ENCODE measurements at regions not wholly inside any gene's neighbourhood (a gene's known extent, or its start where the extent isn't known, plus 50 kb on each side); places are given as distances from the start of the nearest gene placed in this dataset.
A peak's percentile ranks its signal among the peaks of the same experiment; 100 is the strongest.

DNA sequence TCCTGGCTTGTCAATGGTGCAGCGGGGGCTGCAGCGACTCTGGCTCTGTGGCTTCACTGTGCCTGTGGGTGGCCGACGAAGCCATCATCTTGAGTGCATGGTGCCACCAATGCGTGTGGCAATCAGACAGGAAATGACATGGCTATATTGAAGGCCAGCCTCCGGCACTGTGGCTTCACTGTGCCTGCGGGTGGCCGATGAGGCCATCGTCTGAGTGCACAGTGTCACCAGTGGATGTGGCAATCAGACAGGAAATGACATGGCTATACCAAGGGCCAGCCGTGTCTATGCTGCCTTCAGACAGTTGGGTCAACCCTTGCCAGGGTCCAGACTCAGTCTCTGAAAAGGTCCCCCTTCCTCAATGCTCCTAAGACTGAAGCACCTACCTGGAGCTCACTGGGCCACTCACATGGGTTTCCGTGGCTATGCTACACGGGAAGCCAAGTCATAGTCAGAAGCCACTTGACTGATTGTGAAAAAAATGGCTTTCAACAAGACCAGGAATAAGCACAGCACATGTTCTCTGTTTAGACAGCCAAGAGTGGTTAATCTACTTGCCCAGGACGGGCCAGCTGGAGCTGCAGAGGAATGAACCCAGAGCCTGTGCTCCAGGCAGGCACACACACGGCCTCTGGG lies 67.5 kb upstream of the S1PR3 start:
- DNase-seq (ENCODE audit: low spot score), result no peak
- peak overlapping the region; percentile 90 for H3K27ac ChIP-seq (ENCODE audit: low read depth, low read length, poor library complexity, severe bottlenecking)
- H4K20me1 ChIP-seq (ENCODE audit: insufficient read depth, low read length), result no peaks in the 10 kb centered on the region
- peaks cover 73% of the 10 kb centered on the region for H3K4me1 ChIP-seq (ENCODE audit: insufficient read depth, low read length, poor library complexity, severe bottlenecking)
- ChIA-PET CTCF (ENCODE audit: unreplicated experiment) (no interaction called here), POLR2A (interaction anchor here (0.7 to 1.1 kb wide), 2 partner anchors 34 to 118 kb away, joined by 3 to 8 read pairs; no protein-coding TSS in a partner anchor)
- H2AFZ ChIP-seq (ENCODE audit: low read length), result no peak overlapping the region
- H3K79me2 ChIP-seq (ENCODE audit: insufficient read depth, low read depth, low read length), result no peaks in the 10 kb centered on the region
- peak overlapping the region; percentile 61; the same call in 1 of the 2 replicates for H3K4me2 ChIP-seq (ENCODE audit: low read length)
- no peaks in the 10 kb centered on the region for H3K9me2 ChIP-seq (ENCODE audit: insufficient read depth, low read length)
- no peak overlapping the region for H3K4me3 ChIP-seq (ENCODE audit: low read depth, low read length, poor library complexity, severe bottlenecking)
- intact Hi-C loops (cut with micrococcal nuclease; ENCODE audit: unreplicated experiment), result no loop called here
- TF ChIP-seq, protein P1, sequence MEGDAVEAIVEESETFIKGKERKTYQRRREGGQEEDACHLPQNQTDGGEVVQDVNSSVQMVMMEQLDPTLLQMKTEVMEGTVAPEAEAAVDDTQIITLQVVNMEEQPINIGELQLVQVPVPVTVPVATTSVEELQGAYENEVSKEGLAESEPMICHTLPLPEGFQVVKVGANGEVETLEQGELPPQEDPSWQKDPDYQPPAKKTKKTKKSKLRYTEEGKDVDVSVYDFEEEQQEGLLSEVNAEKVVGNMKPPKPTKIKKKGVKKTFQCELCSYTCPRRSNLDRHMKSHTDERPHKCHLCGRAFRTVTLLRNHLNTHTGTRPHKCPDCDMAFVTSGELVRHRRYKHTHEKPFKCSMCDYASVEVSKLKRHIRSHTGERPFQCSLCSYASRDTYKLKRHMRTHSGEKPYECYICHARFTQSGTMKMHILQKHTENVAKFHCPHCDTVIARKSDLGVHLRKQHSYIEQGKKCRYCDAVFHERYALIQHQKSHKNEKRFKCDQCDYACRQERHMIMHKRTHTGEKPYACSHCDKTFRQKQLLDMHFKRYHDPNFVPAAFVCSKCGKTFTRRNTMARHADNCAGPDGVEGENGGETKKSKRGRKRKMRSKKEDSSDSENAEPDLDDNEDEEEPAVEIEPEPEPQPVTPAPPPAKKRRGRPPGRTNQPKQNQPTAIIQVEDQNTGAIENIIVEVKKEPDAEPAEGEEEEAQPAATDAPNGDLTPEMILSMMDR (conservative IDR thresholded peaks at IDR 0.05; ENCODE audit: low read length), result no peak
- TF ChIP-seq EZH2phosphoT487 (IDR thresholded peaks at IDR 0.05; ENCODE audit: borderline replicate concordance, low read depth, low read length), result no peak
- BruUV-seq (replicated peaks), result no TSS peak
- peaks cover 20% of the 10 kb centered on the region; the same call in 1 of the 2 replicates for H3K9me3 ChIP-seq (ENCODE audit: low read length)
- no peaks in the 10 kb centered on the region; the same call in 1 of the 2 replicates for H3K36me3 ChIP-seq (ENCODE audit: insufficient read depth, low read length)

DNA sequence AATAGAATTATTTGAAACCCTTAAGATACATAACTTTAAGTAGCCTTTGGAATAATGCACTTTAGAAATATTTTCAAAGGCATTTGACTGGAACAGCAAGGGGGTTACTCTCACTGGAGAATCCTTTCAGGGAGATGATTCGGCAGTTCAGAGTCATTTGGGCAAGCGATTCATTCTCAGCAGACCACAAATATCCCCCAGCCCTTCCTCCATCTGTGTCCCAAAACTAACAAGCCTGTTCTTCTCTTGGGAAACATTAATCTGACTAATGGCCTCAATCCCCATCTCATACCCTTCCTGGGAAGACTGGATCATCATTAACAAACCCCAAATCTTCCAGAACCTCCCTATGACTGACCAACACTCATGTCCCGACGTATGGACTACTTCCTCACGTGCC lies 65.8 kb upstream of the S1PR3 start:
- Histone ChIP-seq H4K20me1 (ENCODE audit: insufficient read depth, low read length) (no peaks in the 10 kb centered on the region), H3K79me2 (ENCODE audit: insufficient read depth, low read depth, low read length) (no peaks in the 10 kb centered on the region), H3K4me3 (ENCODE audit: low read depth, low read length, poor library complexity, severe bottlenecking) (no peak overlapping the region), H2AFZ (ENCODE audit: low read length) (no peak overlapping the region), H3K27ac (ENCODE audit: low read depth, low read length, poor library complexity, severe bottlenecking) (no peak overlapping the region), H3K9me2 (ENCODE audit: insufficient read depth, low read length) (no peaks in the 10 kb centered on the region), H3K4me2 (ENCODE audit: low read length) (no peak overlapping the region), H3K36me3 (ENCODE audit: insufficient read depth, low read length) (no peaks in the 10 kb centered on the region; the same call in 1 of the 2 replicates), H3K9me3 (ENCODE audit: low read length) (peaks cover 15% of the 10 kb centered on the region; the same call in 1 of the 2 replicates), H3K4me1 (ENCODE audit: insufficient read depth, low read length, poor library complexity, severe bottlenecking) (peaks cover 73% of the 10 kb centered on the region)
- BruUV-seq (replicated peaks), result no TSS peak
- ChIA-PET CTCF (ENCODE audit: unreplicated experiment) (no interaction called here), POLR2A (interaction anchor here (0.6 kb wide), 1 partner anchor 10 kb away, joined by 3 read pairs; no protein-coding TSS in a partner anchor)
- intact Hi-C loops (cut with micrococcal nuclease; ENCODE audit: unreplicated experiment), result no loop called here
- TF ChIP-seq, protein P1 (conservative IDR thresholded peaks at IDR 0.05; ENCODE audit: low read length), result no peak
- TF ChIP-seq EZH2phosphoT487 (IDR thresholded peaks at IDR 0.05; ENCODE audit: borderline replicate concordance, low read depth, low read length), result no peak
- DNase-seq (ENCODE audit: low spot score), result no peak

Measured in OCI-LY7 (cell line).